Gastroesophageal sphincter (tissue), 4 donors: ENCODE measurements at regions not wholly inside any gene's neighbourhood (a gene's known extent, or its start where the extent isn't known, plus 50 kb on each side); places are given as distances from the start of the nearest gene placed in this dataset.

Experiments used
- ATAC-seq: fragments of 150-250 bp; one replicate; pipeline ENCODE4 v1.9.1; 2016; ENCODE audit warnings: mild to moderate bottlenecking, moderate library complexity
- H3K27ac ChIP-seq, 4 donors: fragments of 200-600 bp; sonication (generic) in 3 of 4; 1 replicate in 3 of 4; 2 replicates in 1 of 4; pipeline ENCODE4 v1.5.1; 2016 to 2019
- H3K27me3 ChIP-seq: fragments of 200-600 bp; sonication (generic); one replicate; pipeline ENCODE4 v1.5.1; 2019
- H3K36me3 ChIP-seq, 2 donors: fragments of 200-600 bp; sonication (generic); one replicate each; pipeline ENCODE4 v1.5.1; 2019; ENCODE audit warnings: control low read depth in 1 of 2
- H3K4me1 ChIP-seq, 3 donors: fragments of 200-600 bp; sonication (generic); 1 replicate in 2 of 3; 2 replicates in 1 of 3; pipeline ENCODE4 v1.5.1; 2016 to 2019; ENCODE audit warnings: control low read depth in 2 of 3
- H3K4me3 ChIP-seq, 2 donors: fragments of 200-600 bp; sonication (generic); one replicate each; pipeline ENCODE4 v1.5.1; 2019; ENCODE audit warnings: mild to moderate bottlenecking in 1 of 2, moderate library complexity in 1 of 2
- H3K9me3 ChIP-seq, 3 donors: fragments of 200-600 bp; sonication (generic); one replicate each; pipeline ENCODE4 v1.5.1; 2017 to 2019; ENCODE audit warnings: control low read depth in 2 of 3
- EP300 ChIP-seq: sonication (generic); formaldehyde crosslinking; IDR thresholded peaks from one replicate; pipeline ENCODE4 v1.6.1; 2017; ENCODE audit warnings: antibody characterized with exemption, mild to moderate bottlenecking
- POLR2A ChIP-seq, 2 donors: fragments of 450-650 bp; IDR thresholded peaks; one replicate each; pipeline ENCODE4 v1.6.1; 2017; ENCODE audit warnings: antibody characterized with exemption in 2 of 2, mild to moderate bottlenecking in 2 of 2, moderate library complexity in 1 of 2
- POLR2AphosphoS5 ChIP-seq: sonication (generic); formaldehyde crosslinking; IDR thresholded peaks from one replicate; pipeline ENCODE4 v1.6.1; 2017; ENCODE audit warnings: antibody characterized with exemption
- WGBS, 2 donors: methylation state at CpG; one replicate each; pipeline ENCODE4 v1.1.5; 2018; ENCODE audit warnings: low coverage in 1 of 2; 5-methylcytosine and 5-hydroxymethylcytosine counted together
- TF ChIP-seq, protein P1 (sequence below), 4 experiments: fragments of 200-600 bp in 2 of 4; fragments of 450-650 bp in 2 of 4; sonication (generic) in 1 of 4; IDR thresholded peaks; one replicate each; pipeline ENCODE4 v1.5.1; 2017 to 2019; ENCODE audit warnings: antibody characterized with exemption in 4 of 4, mild to moderate bottlenecking in 2 of 4, moderate library complexity in 2 of 4

DNA sequence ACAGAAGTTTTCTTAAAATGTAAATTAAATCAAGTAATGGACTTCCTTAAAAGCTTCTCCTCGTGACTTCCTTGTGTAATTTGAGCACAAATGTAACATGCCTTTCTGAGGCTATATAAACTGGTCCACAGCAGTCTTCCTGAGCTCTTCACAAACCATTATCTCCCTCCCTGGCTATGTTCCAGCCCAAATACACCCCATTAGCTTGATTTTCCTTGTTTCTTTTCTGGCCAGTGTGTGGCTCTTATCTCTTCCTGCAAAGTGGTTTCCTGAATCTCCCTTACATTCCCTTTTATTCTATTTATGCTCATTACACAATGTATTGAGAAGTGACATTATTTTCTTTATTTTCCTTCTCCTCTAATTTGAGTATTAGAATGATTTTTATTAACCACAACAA, 1085.3 kb upstream of the PCDH10 start:
- Histone ChIP-seq H3K36me3 (no peaks in the 10 kb centered on the region), H3K9me3 (peaks cover 0 to 11% (median 0%) of the 10 kb centered on the region in 3 donors), H3K4me1 (no peaks in the 10 kb centered on the region), H3K27ac (no peak overlapping the region), H3K27me3 (no peaks in the 10 kb centered on the region), H3K4me3 (no peak overlapping the region)
- no peak for ATAC-seq
- TF ChIP-seq POLR2A (IDR thresholded peaks at IDR 0.05), result no peak
- WGBS, 2 donors, result 56 to 89% methylated on average over 1 of the region's 1 CpG

DNA sequence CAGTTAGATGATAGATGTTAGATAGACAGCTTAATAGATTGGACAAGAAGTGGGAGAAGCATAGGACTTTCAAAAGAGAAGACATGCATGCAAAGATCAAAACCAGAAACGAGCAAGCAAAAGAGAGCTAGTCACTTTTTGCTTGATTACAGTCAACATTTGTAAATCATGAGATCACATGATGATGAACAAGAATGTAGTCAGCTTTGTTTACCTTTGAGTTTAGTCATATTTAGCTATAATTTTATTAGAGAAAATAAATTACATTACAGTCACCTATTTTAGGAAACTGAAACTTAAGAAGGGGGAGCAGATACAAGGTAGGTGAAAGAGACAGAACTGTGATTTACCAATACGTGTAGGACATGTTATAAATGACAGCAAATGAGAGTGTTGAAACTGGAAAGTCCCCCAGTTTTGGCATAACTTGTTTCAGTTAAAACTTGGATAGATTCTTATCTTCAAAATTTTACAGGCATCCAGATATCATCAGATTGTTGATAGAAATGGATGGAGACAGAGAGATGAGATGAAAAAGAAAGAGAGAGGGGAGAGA, 1083.1 kb upstream of the PCDH10 start:
- 39 to 49% methylated on average over 2 of the region's 2 CpGs for WGBS, 2 donors
- no peaks in the 10 kb centered on the region for H3K36me3 ChIP-seq
- no peaks in the 10 kb centered on the region for H3K27me3 ChIP-seq
- ATAC-seq, result no peak
- TF ChIP-seq, protein P1, sequence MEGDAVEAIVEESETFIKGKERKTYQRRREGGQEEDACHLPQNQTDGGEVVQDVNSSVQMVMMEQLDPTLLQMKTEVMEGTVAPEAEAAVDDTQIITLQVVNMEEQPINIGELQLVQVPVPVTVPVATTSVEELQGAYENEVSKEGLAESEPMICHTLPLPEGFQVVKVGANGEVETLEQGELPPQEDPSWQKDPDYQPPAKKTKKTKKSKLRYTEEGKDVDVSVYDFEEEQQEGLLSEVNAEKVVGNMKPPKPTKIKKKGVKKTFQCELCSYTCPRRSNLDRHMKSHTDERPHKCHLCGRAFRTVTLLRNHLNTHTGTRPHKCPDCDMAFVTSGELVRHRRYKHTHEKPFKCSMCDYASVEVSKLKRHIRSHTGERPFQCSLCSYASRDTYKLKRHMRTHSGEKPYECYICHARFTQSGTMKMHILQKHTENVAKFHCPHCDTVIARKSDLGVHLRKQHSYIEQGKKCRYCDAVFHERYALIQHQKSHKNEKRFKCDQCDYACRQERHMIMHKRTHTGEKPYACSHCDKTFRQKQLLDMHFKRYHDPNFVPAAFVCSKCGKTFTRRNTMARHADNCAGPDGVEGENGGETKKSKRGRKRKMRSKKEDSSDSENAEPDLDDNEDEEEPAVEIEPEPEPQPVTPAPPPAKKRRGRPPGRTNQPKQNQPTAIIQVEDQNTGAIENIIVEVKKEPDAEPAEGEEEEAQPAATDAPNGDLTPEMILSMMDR (IDR thresholded peaks at IDR 0.05), result no peak
- TF ChIP-seq POLR2A (IDR thresholded peaks at IDR 0.05) (no peak), POLR2AphosphoS5 (no peak), EP300 (no peak)
- H3K27ac ChIP-seq, result no peak overlapping the region
- no peak overlapping the region for H3K4me3 ChIP-seq
- no peaks in the 10 kb centered on the region for H3K4me1 ChIP-seq
- peaks cover 0 to 11% (median 0%) of the 10 kb centered on the region in 3 donors for H3K9me3 ChIP-seq

DNA sequence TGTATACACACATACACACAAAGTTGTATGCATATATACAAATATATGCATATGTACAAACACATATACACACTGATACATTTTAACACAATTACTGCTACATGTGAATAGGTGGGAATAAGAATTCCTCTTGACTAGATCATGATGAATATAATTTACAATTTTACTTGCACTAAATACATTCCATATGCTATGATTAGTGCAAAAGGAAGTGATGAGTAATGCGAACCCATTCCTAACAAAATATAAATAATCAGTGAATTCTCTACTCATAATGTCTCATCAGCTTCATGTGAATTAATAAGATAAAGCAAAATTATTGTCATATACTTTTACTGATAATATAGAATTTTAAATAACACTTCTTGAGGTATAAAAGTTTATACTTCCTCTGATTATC, 1077.3 kb upstream of the PCDH10 start:
- no peak overlapping the region for H3K4me3 ChIP-seq
- ATAC-seq, result no peak
- no peaks in the 10 kb centered on the region for H3K9me3 ChIP-seq
- H3K4me1 ChIP-seq, result no peaks in the 10 kb centered on the region
- no peaks in the 10 kb centered on the region for H3K27me3 ChIP-seq
- WGBS, 2 donors, result 67 to 90% methylated on average over 1 of the region's 1 CpG
- TF ChIP-seq EP300 (no peak), POLR2A (IDR thresholded peaks at IDR 0.05) (no peak), POLR2AphosphoS5 (no peak)
- TF ChIP-seq, protein P1 (IDR thresholded peaks at IDR 0.05), result no peak
- H3K36me3 ChIP-seq, result no peaks in the 10 kb centered on the region
- H3K27ac ChIP-seq, result no peak overlapping the region

DNA sequence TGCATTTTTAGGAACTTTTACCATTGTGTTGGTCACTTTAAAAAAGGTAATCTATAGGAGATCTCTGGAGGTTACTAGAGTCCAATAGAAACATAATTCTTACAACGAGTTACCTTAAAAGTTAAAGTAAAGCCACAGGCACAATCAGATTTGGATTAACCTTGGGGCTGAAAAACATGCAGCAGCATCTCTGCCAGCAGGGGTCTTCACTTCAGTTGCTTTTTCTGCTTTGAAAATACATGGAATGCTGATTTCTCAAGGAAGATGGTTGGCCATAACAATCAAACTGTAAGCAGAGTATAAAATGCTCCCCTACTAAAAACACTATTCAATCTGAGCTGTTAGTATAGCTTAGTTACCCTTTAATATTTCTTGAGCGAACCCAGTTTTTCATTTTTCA, 1072.3 kb upstream of the PCDH10 start:
- no peak overlapping the region for H3K4me3 ChIP-seq
- no peak overlapping the region for H3K27ac ChIP-seq
- 80 to 90% methylated on average over 2 of the region's 2 CpGs for WGBS, 2 donors
- H3K9me3 ChIP-seq, result no peaks in the 10 kb centered on the region
- ATAC-seq, result no peak
- H3K36me3 ChIP-seq, result no peaks in the 10 kb centered on the region
- TF ChIP-seq, protein P1 (IDR thresholded peaks at IDR 0.05), result no peak
- TF ChIP-seq POLR2A (IDR thresholded peaks at IDR 0.05) (no peak), EP300 (no peak), POLR2AphosphoS5 (no peak)
- H3K27me3 ChIP-seq, result no peaks in the 10 kb centered on the region
- H3K4me1 ChIP-seq, result no peaks in the 10 kb centered on the region

DNA sequence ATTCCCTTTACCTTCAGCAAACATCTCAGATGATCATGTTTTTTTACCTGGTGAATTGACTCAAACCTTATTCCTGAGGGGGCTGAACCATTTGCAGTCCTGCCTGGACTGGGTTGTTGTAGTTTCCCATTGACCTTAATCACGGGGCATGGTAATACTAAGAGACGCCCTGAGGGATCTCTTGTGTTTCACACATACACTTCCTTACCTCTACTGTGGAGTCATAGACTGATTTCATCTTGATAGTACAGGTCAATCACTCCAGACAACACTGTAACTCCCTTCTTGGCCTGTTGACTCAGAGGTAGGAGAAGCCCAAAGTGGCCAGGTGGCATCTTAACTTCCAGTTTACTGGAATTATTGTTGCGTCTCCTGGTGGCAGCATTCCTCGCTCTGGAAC, 1064.0 kb upstream of the PCDH10 start:
- no peak for TF ChIP-seq POLR2A (IDR thresholded peaks at IDR 0.05)
- no peaks in the 10 kb centered on the region for H3K27me3 ChIP-seq
- no peak overlapping the region for H3K27ac ChIP-seq
- H3K9me3 ChIP-seq, result no peaks in the 10 kb centered on the region
- no peaks in the 10 kb centered on the region for H3K36me3 ChIP-seq
- H3K4me3 ChIP-seq, result no peak overlapping the region
- no peaks in the 10 kb centered on the region for H3K4me1 ChIP-seq
- no peak for ATAC-seq
- 92% methylated on average over 3 of the region's 4 CpGs; no CpG with 5 or more reads in 1 of the 2 donors for WGBS, 2 donors

DNA sequence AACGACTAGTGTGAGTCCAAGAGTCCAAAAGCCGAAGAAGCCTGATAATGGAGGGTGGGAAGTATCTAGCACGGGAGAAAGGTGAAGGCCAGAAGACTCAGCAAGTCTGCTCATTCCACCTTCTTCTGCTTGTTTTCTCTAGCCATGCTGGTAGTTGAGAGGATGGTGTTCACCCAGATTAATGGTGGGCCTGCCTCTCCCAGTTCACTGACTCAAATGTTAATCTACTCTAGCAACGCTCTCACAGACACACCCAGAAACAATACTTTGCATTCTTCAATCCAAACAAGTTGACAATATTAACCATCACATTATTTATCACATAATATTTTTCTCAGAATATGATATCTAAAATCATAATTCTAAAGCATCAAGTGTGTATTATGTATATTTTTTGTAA, 1055.1 kb upstream of the PCDH10 start:
- Histone ChIP-seq H3K27me3 (no peaks in the 10 kb centered on the region), H3K4me3 (no peak overlapping the region), H3K27ac (no peak overlapping the region), H3K36me3 (no peaks in the 10 kb centered on the region), H3K4me1 (no peaks in the 10 kb centered on the region), H3K9me3 (no peaks in the 10 kb centered on the region)
- WGBS, 2 donors, result 85 to 92% methylated on average over 4 of the region's 4 CpGs
- ATAC-seq, result no peak
- no peak for TF ChIP-seq POLR2A (IDR thresholded peaks at IDR 0.05)
- no peak for TF ChIP-seq POLR2AphosphoS5
- no peak for TF ChIP-seq EP300
- TF ChIP-seq, protein P1 (IDR thresholded peaks at IDR 0.05), result no peak
